Endothelial cell of umbilical vein (primary cell): ENCODE measurements at regions not wholly inside any gene's neighbourhood (a gene's known extent, or its start where the extent isn't known, plus 50 kb on each side); places are given as distances from the start of the nearest gene placed in this dataset.

ENCODE experiments used
- BruUV-seq: library from RNA; stranded (reverse); fragments of 400-500 nt; replicated peaks from 2 replicates; lab custom pipeline; 2021; lab: Mats Ljungman, UMichigan
- CTCF ChIA-PET: fragments of 300-600, 350-600 bp; sonication (Branson Sonifier 250); formaldehyde crosslinking; loops from one replicate; lab custom pipeline; 2021; ENCODE audit warnings: antibody characterized with exemption, inconsistent platforms; lab: Charles Lee
- POLR2A ChIA-PET: fragments of 300-600, 350-600 bp; sonication (Branson Sonifier 250); formaldehyde crosslinking; loops from one replicate; lab custom pipeline; 2021; ENCODE audit warnings: antibody characterized with exemption, inconsistent platforms; lab: Charles Lee
- DNase-seq: peaks from one replicate; pipeline ENCODE4 v3.0.0-alpha.2; 2011; ENCODE audit warnings: low read depth, low spot score
- FAIRE-seq: peaks from 2 replicates; lab custom pipeline; 2011; peaks lifted over from hg19 to GRCh38; lab: Jason Lieb, UNC
- H2AFZ ChIP-seq: 2 replicates; pipeline ENCODE4 v1.6.0; 2012; ENCODE audit warnings: low read depth, low read length, control low read depth, inconsistent platforms
- H3K27ac ChIP-seq: 2 replicates; pipeline ENCODE4 v1.5.1; 2011; ENCODE audit warnings: low read depth, mild to moderate bottlenecking, control low read depth, low read length, moderate library complexity; ENCODE audit not compliant: insufficient read depth
- H3K27me3 ChIP-seq, 2 experiments: 2 replicates each; pipeline versions ENCODE4 v1.6.0 to v1.6.1; 2011; ENCODE audit warnings: low read length in 2 of 2, mixed read lengths in 1 of 2; ENCODE audit not compliant: control insufficient read depth in 2 of 2, insufficient read depth in 2 of 2
- H3K36me3 ChIP-seq, 2 experiments: 2 replicates in 1 of 2; 3 replicates in 1 of 2; pipeline ENCODE4 v1.5.1; 2011; ENCODE audit warnings: low read length in 2 of 2, mild to moderate bottlenecking in 1 of 2, moderate library complexity in 1 of 2; ENCODE audit not compliant: control insufficient read depth in 2 of 2, insufficient read depth in 2 of 2; ENCODE audit errors: extremely low read depth in 1 of 2
- H3K4me1 ChIP-seq: 3 replicates; pipeline ENCODE4 v1.5.1; 2011; ENCODE audit warnings: mild to moderate bottlenecking, low read length; ENCODE audit not compliant: control insufficient read depth, insufficient read depth; ENCODE audit errors: extremely low read depth
- H3K4me2 ChIP-seq: 2 replicates; pipeline ENCODE4 v1.6.1; 2011; ENCODE audit warnings: low read length, control low read depth, mixed read lengths; ENCODE audit not compliant: insufficient read depth
- H3K4me3 ChIP-seq, 3 experiments: fragments of 200-600 bp in 1 of 3; sonication (generic), shearing (Covaris generic) in 1 of 3; replicated peaks in 1 of 3; 2 replicates each; pipeline ENCODE4 v1.5.1; 2011 to 2016; ENCODE audit warnings: control low read depth in 3 of 3, low read length in 3 of 3, mild to moderate bottlenecking in 2 of 3, inconsistent platforms in 1 of 3, low read depth in 1 of 3, moderate library complexity in 1 of 3; ENCODE audit not compliant: insufficient read depth in 1 of 3
- H3K79me2 ChIP-seq: 2 replicates; pipeline ENCODE4 v1.6.0; 2012; ENCODE audit warnings: low read length, inconsistent platforms; ENCODE audit not compliant: control insufficient read depth, insufficient read depth
- H3K9ac ChIP-seq: replicated peaks from 2 replicates; pipeline ENCODE3; 2011; ENCODE audit warnings: low read length, control low read depth; ENCODE audit not compliant: insufficient read depth; ENCODE audit errors: extremely low read depth
- H3K9me1 ChIP-seq: replicated peaks from 3 replicates; pipeline ENCODE4 v1.6.0; 2011; ENCODE audit warnings: mild to moderate bottlenecking, low read length; ENCODE audit not compliant: control insufficient read depth, insufficient read depth; ENCODE audit errors: extremely low read depth
- H3K9me3 ChIP-seq: replicated peaks from 2 replicates; pipeline ENCODE4 v1.5.1; 2012; ENCODE audit warnings: low read length, inconsistent platforms; ENCODE audit not compliant: control insufficient read depth, insufficient read depth
- H4K20me1 ChIP-seq: replicated peaks from 2 replicates; pipeline ENCODE3; 2011; ENCODE audit warnings: mild to moderate bottlenecking, low read length; ENCODE audit not compliant: control insufficient read depth, insufficient read depth; ENCODE audit errors: extremely low read depth
- CTCF ChIP-seq, 2 donors: IDR thresholded peaks; 1 replicate in 1 of 2; 2 replicates in 1 of 2; pipeline ENCODE4 v1.5.1; 2011; ENCODE audit warnings: low read length in 2 of 2, mild to moderate bottlenecking in 2 of 2, moderate library complexity in 2 of 2, control low read depth in 1 of 2, inconsistent platforms in 1 of 2, low read depth in 1 of 2; ENCODE audit not compliant: insufficient read depth in 1 of 2; ENCODE audit errors: extremely low read depth in 1 of 2
- EZH2 ChIP-seq: IDR thresholded peaks from 2 replicates; pipeline ENCODE4 v1.6.1; 2012; ENCODE audit warnings: borderline replicate concordance, low read depth, mild to moderate bottlenecking, moderate library complexity, low read length, inconsistent platforms; ENCODE audit not compliant: severe bottlenecking
- FOS ChIP-seq: IDR thresholded peaks from 2 replicates; pipeline ENCODE4 v1.6.1; 2011; ENCODE audit warnings: mild to moderate bottlenecking, low read length, moderate library complexity, borderline replicate concordance; ENCODE audit not compliant: insufficient read depth
- GATA2 ChIP-seq: IDR thresholded peaks from 2 replicates; pipeline ENCODE4 v1.7.0; 2011; ENCODE audit warnings: low read depth, mild to moderate bottlenecking, moderate library complexity, mixed read lengths, low read length; ENCODE audit not compliant: insufficient read length, insufficient read depth
- JUN ChIP-seq: IDR thresholded peaks from 2 replicates; pipeline ENCODE4 v1.6.1; 2011; ENCODE audit warnings: borderline replicate concordance, low read depth; ENCODE audit not compliant: insufficient read length, insufficient read depth
- MAX ChIP-seq: IDR thresholded peaks from 2 replicates; pipeline ENCODE4 v1.6.1; 2011; ENCODE audit not compliant: insufficient read depth, insufficient read length
- MYC ChIP-seq: IDR thresholded peaks from one replicate; pipeline ENCODE4 v1.6.1; 2011; ENCODE audit warnings: mild to moderate bottlenecking, low read depth, low read length
- POLR2A ChIP-seq: IDR thresholded peaks from 2 replicates; pipeline ENCODE4 v1.6.1; 2012; ENCODE audit warnings: low read depth, mild to moderate bottlenecking, control low read depth, low read length
- POLR2AphosphoS5 ChIP-seq: IDR thresholded peaks from 2 replicates; pipeline ENCODE4 v1.6.1; 2012; ENCODE audit warnings: low read depth, mild to moderate bottlenecking, control low read depth, low read length, moderate library complexity; ENCODE audit not compliant: insufficient read depth
- dilution Hi-C: fragments of 300-500 bp; cut with MboI; formaldehyde crosslinking; loops from one replicate; pipeline ENCODE4 v1.15.0; 2019; ENCODE audit warnings: low sequenced_read_pairs; ENCODE audit not compliant: extremely low pct_ligation_motif_present
- intact Hi-C: fragments of 100-400 bp; cut with micrococcal nuclease; formaldehyde crosslinking; loops from one replicate; pipeline ENCODE4 v1.10.0; 2022

- no peak for FAIRE-seq
These were observed 323.9 kb downstream of the SV2B start for GRCh38 chr15:91424001-91424400.

More at GRCh38 chr15:91424001-91424400, 323.9 kb downstream of the SV2B start:
- H3K9ac ChIP-seq, result no peak overlapping the region
- H3K36me3 ChIP-seq, result no peaks in the 10 kb centered on the region
- no peak for DNase-seq
- H3K4me3 ChIP-seq, result no peak overlapping the region
- no peak overlapping the region for H3K4me2 ChIP-seq
- H4K20me1 ChIP-seq, result no peaks in the 10 kb centered on the region
- dilution Hi-C loops, result no loop called here
- no peak overlapping the region for H3K27ac ChIP-seq
- no peak overlapping the region for H2AFZ ChIP-seq
- H3K9me3 ChIP-seq, result no peaks in the 10 kb centered on the region
- intact Hi-C loops, result no loop called here
- H3K79me2 ChIP-seq, result no peaks in the 10 kb centered on the region
- H3K4me1 ChIP-seq, result no peaks in the 10 kb centered on the region
- no peaks in the 10 kb centered on the region for H3K27me3 ChIP-seq
- CTCF ChIA-PET, result no interaction called here
- POLR2A ChIA-PET, result interaction anchor here (0.6 kb wide), 1 partner anchor 637 kb away, joined by 4 read pairs; no protein-coding TSS in a partner anchor
- no TSS peak for BruUV-seq
- no peaks in the 10 kb centered on the region for H3K9me1 ChIP-seq
- TF ChIP-seq POLR2AphosphoS5, result no peak
- TF ChIP-seq MAX, result no peak
- TF ChIP-seq GATA2, result no peak
- TF ChIP-seq MYC, result no peak
- no peak for TF ChIP-seq CTCF (IDR thresholded peaks at IDR 0.05; ENCODE audit: extremely low read depth in 1 of 2, insufficient read depth in 1 of 2, low read depth in 1 of 2, low read length in 2 of 2)
- TF ChIP-seq JUN, result no peak
- TF ChIP-seq POLR2A, result no peak
- no peak for TF ChIP-seq FOS
- no peak for TF ChIP-seq EZH2
